ENCODE measurements at regions not wholly inside any gene's neighbourhood (a gene's known extent, or its start where the extent isn't known, plus 50 kb on each side); places are given as distances from the start of the nearest gene placed in this dataset.

DNA sequence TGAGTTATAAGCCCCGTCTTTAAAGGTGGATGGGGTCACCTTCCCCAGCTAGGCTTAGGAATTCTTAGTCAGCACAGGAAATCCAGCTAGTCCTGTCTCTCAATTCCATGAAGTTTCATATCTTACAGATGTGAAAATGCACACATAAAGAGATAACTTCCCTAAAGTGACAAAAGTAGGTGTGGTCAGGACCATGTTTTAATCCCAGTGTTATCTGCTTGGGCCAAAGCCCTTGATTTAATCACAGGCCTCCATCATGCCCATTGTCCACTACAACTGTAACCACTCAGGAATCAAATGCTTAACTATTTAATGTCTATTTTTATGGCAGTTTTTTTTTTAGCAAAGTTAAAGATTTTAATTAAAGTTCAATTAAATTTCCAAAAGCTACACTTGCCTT lies 194.4 kb upstream of the BTG1 start:
- TF ChIP-seq POLR2AphosphoS5 (IDR thresholded peaks at IDR 0.05; ENCODE audit: low read depth, low read length): no peak
- no peak for TF ChIP-seq POLR2A (IDR thresholded peaks at IDR 0.05; ENCODE audit: low read depth, low read length)
- TF ChIP-seq TAF1 (IDR thresholded peaks at IDR 0.05; ENCODE audit: borderline replicate concordance, low read depth, low read length): no peak
